GM12878 (cell line): ENCODE measurements at regions not wholly inside any gene's neighbourhood (a gene's known extent, or its start where the extent isn't known, plus 50 kb on each side); places are given as distances from the start of the nearest gene placed in this dataset.

Experiments
- ATAC-seq: fragments of 200-7000 bp; cut with Tn5 transposase; 3 replicates; pipeline ENCODE4 v1.9.1; 2020; ENCODE audit warnings: mild to moderate bottlenecking, moderate library complexity
- BruUV-seq: library from RNA; stranded (reverse); fragments of 400-500 nt; replicated peaks from 2 replicates; lab custom pipeline; 2021; lab: Mats Ljungman, UMichigan
- CTCF ChIA-PET: fragments of 300-600 bp; sonication (Branson Sonifier 250); formaldehyde crosslinking; extraction: SDS; loops from one replicate; lab custom pipeline; 2021; ENCODE audit warnings: inconsistent platforms; lab: Yijun Ruan, JAX
- POLR2A ChIA-PET: fragments of 350-600 bp; formaldehyde crosslinking; extraction: SDS; loops from one replicate; lab custom pipeline; 2021; ENCODE audit warnings: inconsistent platforms; lab: Charles Lee
- RAD21 ChIA-PET: fragments of 300-600 bp; sonication (Branson Sonifier 250); formaldehyde crosslinking; loops from one replicate; lab custom pipeline; 2023; ENCODE audit warnings: antibody characterized with exemption; ENCODE audit not compliant: unreplicated experiment; lab: Charles Lee
- SMC1A ChIA-PET: fragments of 300-600 bp; sonication (Branson Sonifier 250); formaldehyde crosslinking; loops from one replicate; lab custom pipeline; 2023; ENCODE audit not compliant: unreplicated experiment, uncharacterized antibody; lab: Charles Lee
- DNase-seq: peaks from one replicate; pipeline ENCODE4 v3.0.0-alpha.2; 2011; ENCODE audit warnings: low read depth, low spot score
- FAIRE-seq: peaks from 3 replicates; lab custom pipeline; 2011; peaks lifted over from hg19 to GRCh38; lab: Jason Lieb, UNC
- H2AFZ ChIP-seq: 2 replicates; pipeline ENCODE4 v1.6.0; 2011; ENCODE audit warnings: low read depth, low read length, control low read depth; ENCODE audit not compliant: control insufficient read depth
- H3K27ac ChIP-seq: 2 replicates; pipeline ENCODE4 v1.5.1; 2011; ENCODE audit warnings: control low read depth; ENCODE audit not compliant: control insufficient read depth, insufficient read depth
- H3K27me3 ChIP-seq, 2 experiments: replicated peaks in 1 of 2; 2 replicates each; pipeline versions ENCODE4 v1.6.0 to v1.6.1; 2011; ENCODE audit warnings: low read length in 1 of 2; ENCODE audit not compliant: control insufficient read depth in 2 of 2, insufficient read depth in 2 of 2
- H3K36me3 ChIP-seq, 2 experiments: 2 replicates each; pipeline ENCODE4 v1.5.1; 2011; ENCODE audit warnings: low read length in 1 of 2; ENCODE audit not compliant: control insufficient read depth in 2 of 2, insufficient read depth in 2 of 2
- H3K4me1 ChIP-seq: 2 replicates; pipeline ENCODE4 v1.6.1; 2011; ENCODE audit warnings: mild to moderate bottlenecking, low read length, moderate library complexity, mixed read lengths; ENCODE audit not compliant: control insufficient read depth, insufficient read depth
- H3K4me2 ChIP-seq: 2 replicates; pipeline ENCODE4 v1.6.0; 2011; ENCODE audit warnings: control low read depth; ENCODE audit not compliant: control insufficient read depth, insufficient read depth
- H3K4me3 ChIP-seq: fragments of 200-600 bp; sonication (generic); 2 replicates; pipeline ENCODE4 v1.5.1; 2016
- H3K79me2 ChIP-seq: 2 replicates; pipeline ENCODE4 v1.6.0; 2011; ENCODE audit warnings: low read length; ENCODE audit not compliant: control insufficient read depth, insufficient read depth
- H3K9ac ChIP-seq: 2 replicates; pipeline ENCODE4 v1.8.0; 2011; ENCODE audit warnings: low read length, control low read depth, mixed read lengths; ENCODE audit not compliant: control insufficient read depth, insufficient read depth
- H3K9me3 ChIP-seq: replicated peaks from 3 replicates; pipeline ENCODE4 v1.5.1; 2011; ENCODE audit warnings: mild to moderate bottlenecking, low read length; ENCODE audit not compliant: control insufficient read depth, insufficient read depth
- H4K20me1 ChIP-seq: 2 replicates; pipeline ENCODE4 v1.6.0; 2011; ENCODE audit not compliant: control insufficient read depth, insufficient read depth
- ATF7 ChIP-seq: fragments of 450-650 bp; IDR thresholded peaks from 2 replicates; pipeline ENCODE4 v1.6.1; 2016; ENCODE audit warnings: low read depth, mild to moderate bottlenecking
- CBX3 ChIP-seq: fragments of 200-600 bp; sonication (generic); IDR thresholded peaks from 2 replicates; pipeline ENCODE4 v1.6.1; 2016; ENCODE audit warnings: low read depth, borderline replicate concordance
- CHD2 ChIP-seq: IDR thresholded peaks from 2 replicates; pipeline ENCODE4 v1.6.1; 2011; ENCODE audit warnings: low read depth, low read length, improper control_type of control experiment, borderline replicate concordance
- IRF4 ChIP-seq: IDR thresholded peaks from 2 replicates; pipeline ENCODE4 v1.6.1; 2011; ENCODE audit warnings: low read depth, low read length
- KLF5 ChIP-seq: fragments of 450-650 bp; IDR thresholded peaks from 2 replicates; pipeline ENCODE4 v1.6.1; 2014; ENCODE audit warnings: mild to moderate bottlenecking; ENCODE audit not compliant: partially characterized antibody
- PAX5 ChIP-seq: IDR thresholded peaks from 2 replicates; pipeline ENCODE4 v1.6.1; 2011; ENCODE audit warnings: low read depth, low read length, borderline replicate concordance
- SMAD1 ChIP-seq: fragments of 450-650 bp; IDR thresholded peaks from 2 replicates; pipeline ENCODE4 v1.6.1; 2018; ENCODE audit warnings: mild to moderate bottlenecking, low read depth; ENCODE audit not compliant: partially characterized antibody
- SMC3 ChIP-seq: IDR thresholded peaks from 2 replicates; pipeline ENCODE4 v1.6.1; 2011; ENCODE audit warnings: low read length, improper control_type of control experiment, borderline replicate concordance
- STAT1 ChIP-seq: fragments of 450-650 bp; conservative IDR thresholded peaks from 2 replicates; pipeline ENCODE4 v1.6.1; 2014; ENCODE audit warnings: antibody characterized with exemption, mild to moderate bottlenecking
- YY1 ChIP-seq: IDR thresholded peaks from 2 replicates; pipeline ENCODE4 v1.6.1; 2011; ENCODE audit warnings: low read depth, mild to moderate bottlenecking, low read length
- ZBTB33 ChIP-seq: fragments of 450-650 bp; IDR thresholded peaks from 2 replicates; pipeline ENCODE4 v1.6.1; 2017; ENCODE audit warnings: mild to moderate bottlenecking
- ZNF24 ChIP-seq: fragments of 450-650 bp; IDR thresholded peaks from 2 replicates; pipeline ENCODE4 v1.6.1; 2017; ENCODE audit warnings: antibody characterized with exemption, mild to moderate bottlenecking
- in situ Hi-C: fragments of 300-500 bp; cut with MboI; formaldehyde crosslinking; loops from 9 replicates; pipeline ENCODE4 v1.14.3; 2018; ENCODE audit warnings: mixed read lengths
- intact Hi-C: fragments of 100-400 bp; cut with micrococcal nuclease; formaldehyde crosslinking; loops from one replicate; pipeline ENCODE4 v1.14.2; 2022; ENCODE audit not compliant: unreplicated experiment
- TF ChIP-seq, protein P1 (sequence below): IDR thresholded peaks from 2 replicates; pipeline ENCODE4 v1.6.1; 2012; ENCODE audit warnings: low read depth, low read length, improper control_type of control experiment

DNA sequence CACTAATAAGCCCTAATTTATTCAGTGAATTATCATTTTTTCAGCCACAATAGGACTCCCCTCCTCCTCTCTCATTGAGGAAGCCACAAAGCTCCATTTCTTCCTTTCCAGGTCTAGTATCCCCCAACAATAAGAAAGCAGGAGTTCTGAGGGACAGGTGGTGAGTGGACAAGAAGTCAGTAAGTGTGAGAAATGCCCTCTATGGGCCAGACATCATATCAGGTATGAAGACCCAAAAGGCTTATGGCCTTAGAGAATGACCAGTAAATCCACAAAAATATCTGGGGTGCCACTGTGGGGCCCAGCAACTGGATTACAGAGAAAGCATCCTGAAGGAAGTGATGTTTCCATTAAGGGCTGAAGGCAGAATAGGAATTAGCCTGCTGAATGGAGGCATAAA lies 175.7 kb downstream of the TRIM33 start:
- no TSS peak for BruUV-seq
- in situ Hi-C loops, result no loop called here
- POLR2A ChIA-PET, result no interaction called here
- Histone ChIP-seq H3K4me1 (no peaks in the 10 kb centered on the region; the same call in 1 of the 2 replicates), H4K20me1 (no peaks in the 10 kb centered on the region), H3K4me2 (no peak overlapping the region), H3K79me2 (no peaks in the 10 kb centered on the region), H3K9ac (no peak overlapping the region), H3K27ac (no peak overlapping the region), H2AFZ (no peak overlapping the region), H3K4me3 (no peak overlapping the region), H3K27me3 (no peaks in the 10 kb centered on the region), H3K9me3 (no peaks in the 10 kb centered on the region), H3K36me3 (no peaks in the 10 kb centered on the region)
- DNase-seq, result no peak
- TF ChIP-seq ATF7 (no peak), ZBTB33 (no peak), CHD2 (no peak), ZNF24 (no peak)
- TF ChIP-seq, protein P1, sequence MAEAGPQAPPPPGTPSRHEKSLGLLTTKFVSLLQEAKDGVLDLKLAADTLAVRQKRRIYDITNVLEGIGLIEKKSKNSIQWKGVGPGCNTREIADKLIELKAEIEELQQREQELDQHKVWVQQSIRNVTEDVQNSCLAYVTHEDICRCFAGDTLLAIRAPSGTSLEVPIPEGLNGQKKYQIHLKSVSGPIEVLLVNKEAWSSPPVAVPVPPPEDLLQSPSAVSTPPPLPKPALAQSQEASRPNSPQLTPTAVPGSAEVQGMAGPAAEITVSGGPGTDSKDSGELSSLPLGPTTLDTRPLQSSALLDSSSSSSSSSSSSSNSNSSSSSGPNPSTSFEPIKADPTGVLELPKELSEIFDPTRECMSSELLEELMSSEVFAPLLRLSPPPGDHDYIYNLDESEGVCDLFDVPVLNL, result no peak
- RAD21 ChIA-PET, result no interaction called here
- SMC1A ChIA-PET, result no interaction called here
- ATAC-seq, result no peak
- FAIRE-seq, result no peak
- intact Hi-C loops, result no loop called here
- CTCF ChIA-PET, result no interaction called here

DNA sequence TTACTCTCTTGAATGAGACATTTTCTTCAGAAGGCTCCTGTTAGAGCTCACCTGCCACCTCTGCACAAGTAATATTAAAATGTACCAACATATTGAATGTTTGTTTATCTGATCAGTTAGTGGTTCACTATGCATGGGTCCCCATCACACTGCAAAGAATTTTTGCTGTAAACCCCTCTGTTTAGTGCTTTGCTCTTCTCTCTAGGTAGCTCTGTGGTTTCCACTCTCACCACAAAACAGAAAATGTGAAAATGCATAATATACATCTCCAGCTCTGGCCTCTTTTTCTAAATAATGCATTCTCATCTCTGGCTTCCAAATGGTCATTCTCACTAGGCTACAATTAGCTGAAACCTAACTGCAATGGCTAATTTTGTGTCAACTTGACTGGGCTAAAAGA lies 176.7 kb downstream of the TRIM33 start:
- Histone ChIP-seq H3K4me1 (no peaks in the 10 kb centered on the region; the same call in 1 of the 2 replicates), H3K4me3 (no peak overlapping the region)

More for the DNA sequence above, 176.7 kb downstream of the TRIM33 start:
- no peaks in the 10 kb centered on the region for H3K27me3 ChIP-seq
- H4K20me1 ChIP-seq, result no peaks in the 10 kb centered on the region
- no peaks in the 10 kb centered on the region for H3K79me2 ChIP-seq
- ChIA-PET RAD21 (no interaction called here), SMC1A (no interaction called here), CTCF (no interaction called here), POLR2A (no interaction called here)
- no peaks in the 10 kb centered on the region for H3K9me3 ChIP-seq
- FAIRE-seq (no peak), ATAC-seq (no peak), DNase-seq (no peak)
- intact Hi-C loops, result no loop called here
- in situ Hi-C loops, result no loop called here
- H3K4me2 ChIP-seq, result no peak overlapping the region
- TF ChIP-seq IRF4, result no peak
- no peak for TF ChIP-seq SMC3
- no peak for TF ChIP-seq KLF5
- TF ChIP-seq CBX3, result no peak
- no peak for TF ChIP-seq YY1
- TF ChIP-seq STAT1, result no peak
- no peak for TF ChIP-seq PAX5
- no peak for TF ChIP-seq SMAD1
- no peaks in the 10 kb centered on the region for H3K36me3 ChIP-seq
- H3K9ac ChIP-seq, result no peak overlapping the region
- no TSS peak for BruUV-seq
- H2AFZ ChIP-seq, result no peak overlapping the region
- H3K27ac ChIP-seq, result no peak overlapping the region
